Nephron (organoid): ENCODE measurements at regions not wholly inside any gene's neighbourhood (a gene's known extent, or its start where the extent isn't known, plus 50 kb on each side); places are given as distances from the start of the nearest gene placed in this dataset.

Experiments
- H3K27ac Mint-ChIP-seq, 3 experiments: 2 replicates each; pipeline ENCODE4 v1.8.0; 2020; ENCODE audit warnings: mixed read lengths in 3 of 3, mild to moderate bottlenecking in 2 of 3, moderate library complexity in 1 of 3
- H3K27me3 Mint-ChIP-seq: 2 replicates; pipeline ENCODE4 v1.8.0; 2021; ENCODE audit warnings: low read depth, mild to moderate bottlenecking, moderate library complexity, mixed read lengths
- H3K36me3 Mint-ChIP-seq: 2 replicates; pipeline ENCODE4 v1.8.0; 2020; ENCODE audit warnings: low read depth, mixed read lengths
- H3K4me1 Mint-ChIP-seq: 2 replicates; pipeline ENCODE4 v1.8.0; 2020; ENCODE audit warnings: mixed read lengths
- H3K4me3 Mint-ChIP-seq, 3 experiments: 2 replicates each; pipeline ENCODE4 v1.8.0; 2020; ENCODE audit warnings: mild to moderate bottlenecking in 3 of 3, mixed read lengths in 3 of 3, moderate library complexity in 2 of 3
- H3K9me3 Mint-ChIP-seq: 2 replicates; pipeline ENCODE4 v1.8.0; 2020; ENCODE audit warnings: mixed read lengths
- CTCF ChIP-seq, 3 experiments: fragments of 200-600 bp; sonication (generic); IDR thresholded peaks; one replicate each; pipeline ENCODE4 v1.5.0; 2021; ENCODE audit warnings: antibody characterized with exemption in 3 of 3; ENCODE audit not compliant: unreplicated experiment in 3 of 3

- no peaks in the 10 kb centered on the region for H3K9me3 Mint-ChIP-seq
- H3K36me3 Mint-ChIP-seq, result no peaks in the 10 kb centered on the region
- peaks cover 17% of the 10 kb centered on the region for H3K4me1 Mint-ChIP-seq
- H3K27ac Mint-ChIP-seq, result no peak overlapping the region
- peaks cover 5% of the 10 kb centered on the region for H3K27me3 Mint-ChIP-seq
- TF ChIP-seq CTCF (IDR thresholded peaks at IDR 0.05; ENCODE audit: unreplicated experiment in 3 of 3), result no peak
- no peak overlapping the region for H3K4me3 Mint-ChIP-seq
Measured at GRCh38 chr12:11946161-11946560, 124.6 kb upstream of the BCL2L14 start.

GRCh38 chr12:11947213-11947612 is 123.5 kb upstream of the BCL2L14 start:
- Mint-ChIP-seq H3K27ac (no peak overlapping the region), H3K9me3 (no peaks in the 10 kb centered on the region), H3K4me1 (peaks cover 17% of the 10 kb centered on the region), H3K27me3 (peaks cover 5% of the 10 kb centered on the region), H3K4me3 (no peak overlapping the region), H3K36me3 (no peaks in the 10 kb centered on the region)
- TF ChIP-seq CTCF (IDR thresholded peaks at IDR 0.05; ENCODE audit: unreplicated experiment in 3 of 3), result no peak

- no peak for TF ChIP-seq CTCF (IDR thresholded peaks at IDR 0.05; ENCODE audit: unreplicated experiment in 3 of 3)
- Mint-ChIP-seq H3K36me3 (no peaks in the 10 kb centered on the region), H3K4me1 (peaks cover 25% of the 10 kb centered on the region), H3K9me3 (no peaks in the 10 kb centered on the region), H3K4me3 (no peak overlapping the region), H3K27ac (no peak overlapping the region), H3K27me3 (peaks cover 5% of the 10 kb centered on the region)
Measured at GRCh38 chr12:11949738-11950411, 120.9 kb upstream of the BCL2L14 start.

- no peak for TF ChIP-seq CTCF (IDR thresholded peaks at IDR 0.05; ENCODE audit: unreplicated experiment in 3 of 3)
- Mint-ChIP-seq H3K4me1 (peaks cover 25% of the 10 kb centered on the region), H3K27me3 (peaks cover 5% of the 10 kb centered on the region), H3K36me3 (no peaks in the 10 kb centered on the region), H3K27ac (no peak overlapping the region), H3K4me3 (no peak overlapping the region), H3K9me3 (no peaks in the 10 kb centered on the region)
Measured at GRCh38 chr12:11951209-11951608, 119.5 kb upstream of the BCL2L14 start.

- no peak for TF ChIP-seq CTCF (IDR thresholded peaks at IDR 0.05; ENCODE audit: unreplicated experiment in 3 of 3)
- no peaks in the 10 kb centered on the region for H3K36me3 Mint-ChIP-seq
- no peaks in the 10 kb centered on the region for H3K27me3 Mint-ChIP-seq
- no peak overlapping the region for H3K4me3 Mint-ChIP-seq
- no peaks in the 10 kb centered on the region for H3K9me3 Mint-ChIP-seq
- no peak overlapping the region for H3K27ac Mint-ChIP-seq
- peaks cover 25% of the 10 kb centered on the region for H3K4me1 Mint-ChIP-seq
Measured at GRCh38 chr12:11953523-11953922, 117.2 kb upstream of the BCL2L14 start.

- Mint-ChIP-seq H3K27ac (no peak overlapping the region), H3K4me1 (peaks cover 20% of the 10 kb centered on the region), H3K9me3 (no peaks in the 10 kb centered on the region), H3K36me3 (no peaks in the 10 kb centered on the region), H3K4me3 (no peak overlapping the region), H3K27me3 (no peaks in the 10 kb centered on the region)
- no peak for TF ChIP-seq CTCF (IDR thresholded peaks at IDR 0.05; ENCODE audit: unreplicated experiment in 3 of 3)
Measured at GRCh38 chr12:11954181-11954580, 116.6 kb upstream of the BCL2L14 start.
